ENCODE measurements at regions not wholly inside any gene's neighbourhood (a gene's known extent, or its start where the extent isn't known, plus 50 kb on each side); places are given as distances from the start of the nearest gene placed in this dataset.
"Not testable (repeated sequence)": the region's sequence is repeated elsewhere in the genome, so short reads cannot be mapped to it uniquely, and the experiment has no call there.

DNA sequence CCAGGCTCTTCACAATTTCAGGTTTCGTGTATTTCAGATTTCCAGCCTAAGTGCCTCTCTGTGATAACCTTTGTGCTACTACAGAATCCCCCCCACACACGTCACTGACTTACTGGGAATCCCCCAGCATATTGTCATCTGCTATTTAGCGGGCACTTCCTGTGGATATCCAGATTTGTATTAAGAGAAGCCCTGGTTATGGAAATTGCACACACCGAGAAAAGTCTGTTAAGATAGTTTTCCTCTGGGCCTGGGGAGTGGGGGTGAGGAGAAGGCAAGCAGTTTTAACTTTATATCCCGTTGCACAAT is 269.9 kb downstream of the MED10 start:
- no peak overlapping the region for H3K27ac ChIP-seq (ENCODE audit: low read depth, low read length)
- H3K4me1 ChIP-seq (ENCODE audit: control insufficient read depth in 3 of 3, insufficient read depth in 3 of 3, low read length in 3 of 3), result no peaks in the 10 kb centered on the region

DNA sequence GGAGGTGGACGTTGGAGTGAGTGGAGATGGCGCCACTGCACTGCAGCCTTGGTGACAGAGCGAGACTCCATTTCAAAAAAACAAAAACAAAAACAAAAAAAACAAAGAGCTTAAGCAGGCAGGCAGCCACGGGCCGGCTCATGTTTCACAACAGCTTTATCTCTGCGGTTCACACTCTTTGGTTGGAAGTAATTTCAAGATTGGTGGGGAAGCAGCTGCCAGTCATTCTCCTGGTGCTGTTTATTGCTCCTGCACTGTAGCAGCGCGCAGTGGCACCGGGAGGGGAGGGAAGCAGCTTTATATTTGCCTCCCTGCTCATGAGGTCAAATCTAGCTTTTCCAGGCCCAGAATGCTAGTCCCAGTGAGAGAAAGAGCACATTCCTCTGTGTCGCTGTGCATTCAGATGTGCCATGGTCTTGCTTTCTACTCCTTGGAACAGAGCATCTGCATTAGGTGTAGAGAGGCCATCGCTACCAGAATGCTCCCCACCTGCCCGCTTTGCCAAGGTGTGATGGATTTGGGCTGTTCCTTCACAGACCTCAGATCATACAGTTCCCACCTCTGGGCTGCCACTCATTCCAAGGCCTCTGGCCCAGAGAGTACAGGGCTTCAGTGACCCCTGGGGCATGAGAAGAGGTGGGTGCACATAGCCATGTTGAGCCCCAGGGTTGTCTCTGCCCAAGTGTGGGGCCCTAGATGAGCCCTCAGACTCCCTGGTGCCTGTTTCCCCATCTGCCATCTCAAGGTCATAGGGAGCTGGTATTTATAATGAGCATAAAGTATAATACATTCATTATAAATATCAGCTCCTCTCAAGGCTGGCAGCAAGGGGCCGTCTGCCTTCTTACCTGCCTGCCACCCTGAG is 270.4 kb downstream of the MED10 start:
- Histone ChIP-seq H3K4me1 (ENCODE audit: control insufficient read depth in 3 of 3, insufficient read depth in 3 of 3, low read length in 3 of 3) (no peaks in the 10 kb centered on the region), H3K4me3 (ENCODE audit: low read length in 3 of 3) (no peak overlapping the region), H3K9ac (ENCODE audit: low read depth in 1 of 3, low read length in 3 of 3) (no peak overlapping the region), H3K36me3 (ENCODE audit: control insufficient read depth in 3 of 3, insufficient read depth in 3 of 3, low read length in 3 of 3) (no peaks in the 10 kb centered on the region), H3K27ac (ENCODE audit: low read depth, low read length) (no peak overlapping the region), H3K9me3 (ENCODE audit: control insufficient read depth in 3 of 3, low read length in 3 of 3) (no peaks in the 10 kb centered on the region), H3K27me3 (ENCODE audit: control insufficient read depth in 3 of 3, insufficient read depth in 3 of 3, low read length in 3 of 3) (no peaks in the 10 kb centered on the region)

More for the DNA sequence above, 269.9 kb downstream of the MED10 start:
- no peak overlapping the region for H3K9ac ChIP-seq (ENCODE audit: low read depth in 1 of 3, low read length in 3 of 3)
- H3K4me3 ChIP-seq (ENCODE audit: low read length in 3 of 3), result no peak overlapping the region
- no peaks in the 10 kb centered on the region for H3K27me3 ChIP-seq (ENCODE audit: control insufficient read depth in 3 of 3, insufficient read depth in 3 of 3, low read length in 3 of 3)
- no peaks in the 10 kb centered on the region for H3K36me3 ChIP-seq (ENCODE audit: control insufficient read depth in 3 of 3, insufficient read depth in 3 of 3, low read length in 3 of 3)
- H3K9me3 ChIP-seq (ENCODE audit: control insufficient read depth in 3 of 3, low read length in 3 of 3), result no peaks in the 10 kb centered on the region

DNA sequence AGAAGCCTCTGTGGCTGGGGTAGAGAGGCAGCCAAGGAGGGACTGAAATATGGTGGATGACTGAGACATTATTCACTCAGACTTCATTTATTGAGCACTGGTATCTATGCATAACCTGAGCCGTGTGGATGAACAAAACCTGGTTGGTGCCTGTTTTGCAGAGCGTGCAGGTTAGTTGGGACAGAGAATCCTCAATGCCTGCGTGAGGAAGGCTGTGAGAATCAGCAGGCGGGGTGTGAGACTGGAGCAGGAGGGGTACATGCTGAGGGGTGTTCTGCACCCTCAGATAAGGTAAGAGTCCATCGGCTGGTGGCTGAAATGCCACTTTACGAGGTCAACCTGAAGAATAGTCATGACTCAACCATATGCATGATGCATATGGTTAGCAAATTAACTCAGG is 271.6 kb downstream of the MED10 start:
- Histone ChIP-seq H3K4me1 (ENCODE audit: control insufficient read depth in 3 of 3, insufficient read depth in 3 of 3, low read length in 3 of 3) (no peaks in the 10 kb centered on the region), H3K36me3 (ENCODE audit: control insufficient read depth in 3 of 3, insufficient read depth in 3 of 3, low read length in 3 of 3) (no peaks in the 10 kb centered on the region), H3K9me3 (ENCODE audit: control insufficient read depth in 3 of 3, low read length in 3 of 3) (no peaks in the 10 kb centered on the region), H3K27ac (ENCODE audit: low read depth, low read length) (no peak overlapping the region), H3K27me3 (ENCODE audit: control insufficient read depth in 3 of 3, insufficient read depth in 3 of 3, low read length in 3 of 3) (no peaks in the 10 kb centered on the region), H3K9ac (ENCODE audit: low read depth in 1 of 3, low read length in 3 of 3) (no peak overlapping the region), H3K4me3 (ENCODE audit: low read length in 3 of 3) (no peak overlapping the region)

DNA sequence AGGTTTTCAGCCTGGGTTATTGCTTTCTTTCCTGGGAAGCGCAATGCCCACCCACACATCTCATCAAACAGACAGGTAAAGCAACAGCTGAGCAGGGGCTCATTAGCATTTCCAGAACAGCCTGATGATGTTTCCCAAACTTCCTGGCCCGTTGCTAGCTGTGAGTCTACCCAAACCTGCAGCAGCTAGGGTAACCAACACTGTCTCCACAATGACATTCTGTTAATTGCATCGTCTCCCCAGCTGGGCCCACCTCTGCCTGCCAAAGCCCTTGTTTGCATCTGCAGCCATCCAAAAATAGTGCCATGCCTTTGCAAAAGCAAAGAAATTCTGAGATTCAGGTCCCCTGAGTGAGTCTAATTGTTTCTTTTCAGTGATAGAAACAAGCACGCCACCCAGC is 273.0 kb downstream of the MED10 start:
- no peaks in the 10 kb centered on the region for H3K4me1 ChIP-seq (ENCODE audit: control insufficient read depth in 3 of 3, insufficient read depth in 3 of 3, low read length in 3 of 3)
- H3K9ac ChIP-seq (ENCODE audit: low read depth in 1 of 3, low read length in 3 of 3), result no peak overlapping the region
- no peak overlapping the region for H3K4me3 ChIP-seq (ENCODE audit: low read length in 3 of 3)
- no peak overlapping the region for H3K27ac ChIP-seq (ENCODE audit: low read depth, low read length)
- H3K9me3 ChIP-seq (ENCODE audit: control insufficient read depth in 3 of 3, low read length in 3 of 3), result no peaks in the 10 kb centered on the region
- H3K27me3 ChIP-seq (ENCODE audit: control insufficient read depth in 3 of 3, insufficient read depth in 3 of 3, low read length in 3 of 3), result no peaks in the 10 kb centered on the region
- H3K36me3 ChIP-seq (ENCODE audit: control insufficient read depth in 3 of 3, insufficient read depth in 3 of 3, low read length in 3 of 3), result no peaks in the 10 kb centered on the region

DNA sequence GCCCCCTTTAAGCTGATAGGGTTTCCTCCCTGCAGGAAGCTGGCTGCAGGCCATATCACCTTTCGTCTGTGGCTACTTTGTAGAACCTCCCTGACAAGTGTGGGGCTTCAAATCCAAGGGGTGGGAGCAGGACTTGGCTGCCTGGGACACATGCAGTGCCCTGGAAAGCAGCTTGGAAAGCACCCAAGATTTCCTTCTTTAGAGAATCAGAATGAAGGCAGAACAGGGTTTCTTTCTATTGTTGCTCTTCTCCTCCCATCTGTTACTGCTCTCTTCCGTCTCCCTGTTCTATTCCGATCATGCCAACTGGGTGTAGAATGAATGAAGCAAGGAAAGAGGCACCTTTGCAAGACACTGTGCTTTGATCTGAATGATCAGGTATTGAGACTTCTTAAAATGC is 282.2 kb downstream of the MED10 start:
- H3K27ac ChIP-seq (ENCODE audit: low read depth, low read length), result no peak overlapping the region
- H3K4me3 ChIP-seq (ENCODE audit: low read length in 3 of 3), result no peak overlapping the region
- H3K9me3 ChIP-seq (ENCODE audit: control insufficient read depth in 3 of 3, low read length in 3 of 3), result no peaks in the 10 kb centered on the region
- no peak overlapping the region for H3K9ac ChIP-seq (ENCODE audit: low read depth in 1 of 3, low read length in 3 of 3)
- no peaks in the 10 kb centered on the region for H3K36me3 ChIP-seq (ENCODE audit: control insufficient read depth in 3 of 3, insufficient read depth in 3 of 3, low read length in 3 of 3)
- H3K4me1 ChIP-seq (ENCODE audit: control insufficient read depth in 3 of 3, insufficient read depth in 3 of 3, low read length in 3 of 3), result no peaks in the 10 kb centered on the region
- H3K27me3 ChIP-seq (ENCODE audit: control insufficient read depth in 3 of 3, insufficient read depth in 3 of 3, low read length in 3 of 3), result no peaks in the 10 kb centered on the region

DNA sequence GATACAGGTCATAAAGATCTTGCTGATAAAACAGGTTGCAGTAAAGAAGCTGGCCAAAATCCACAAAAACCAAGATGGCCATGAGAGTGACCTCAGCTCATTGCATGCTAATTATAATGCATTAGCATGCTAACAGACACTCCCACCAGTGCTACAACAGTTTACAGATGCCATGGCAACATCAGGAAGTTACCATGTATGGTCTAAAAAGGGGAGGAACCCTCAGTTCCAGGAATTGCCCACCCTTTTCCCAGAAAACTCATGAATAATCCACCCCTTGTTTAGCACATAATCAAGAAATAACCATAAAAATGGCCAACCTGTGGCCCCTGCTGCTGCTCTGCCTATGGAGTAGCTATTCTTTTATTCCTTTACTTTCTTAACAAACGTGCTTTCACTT is 284.2 kb downstream of the MED10 start:
- not testable (repeated sequence) for H3K27me3 ChIP-seq (ENCODE audit: control insufficient read depth in 3 of 3, insufficient read depth in 3 of 3, low read length in 3 of 3); H3K9me3 ChIP-seq (ENCODE audit: control insufficient read depth in 3 of 3, low read length in 3 of 3); H3K4me1 ChIP-seq (ENCODE audit: control insufficient read depth in 3 of 3, insufficient read depth in 3 of 3, low read length in 3 of 3); H3K27ac ChIP-seq (ENCODE audit: low read depth, low read length); H3K9ac ChIP-seq (ENCODE audit: low read depth in 1 of 3, low read length in 3 of 3); H3K36me3 ChIP-seq (ENCODE audit: control insufficient read depth in 3 of 3, insufficient read depth in 3 of 3, low read length in 3 of 3); H3K4me3 ChIP-seq (ENCODE audit: low read length in 3 of 3)

DNA sequence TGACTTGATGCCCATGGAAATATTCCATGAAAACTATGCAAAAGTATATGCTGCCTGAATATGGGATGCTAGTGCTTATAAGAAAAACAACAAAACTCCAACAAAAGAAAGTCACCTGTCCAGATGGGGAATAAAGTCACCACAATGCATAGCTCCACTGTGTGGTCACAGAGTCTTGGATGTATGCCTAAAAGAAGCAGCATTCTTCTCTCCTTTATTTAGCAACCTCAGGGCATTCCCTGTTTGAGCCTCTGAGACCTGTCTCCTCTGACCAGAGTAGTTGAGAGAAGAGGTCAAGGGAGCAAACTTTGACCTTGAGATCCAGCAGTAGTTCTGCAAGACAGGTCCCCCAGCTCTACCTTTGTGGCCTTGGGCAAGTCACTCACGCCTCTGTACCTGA is 287.5 kb downstream of the MED10 start:
- no peak overlapping the region for H3K27ac ChIP-seq (ENCODE audit: low read depth, low read length)
- peaks cover 0 to 3% (median 0%) of the 10 kb centered on the region in 3 donors for H3K27me3 ChIP-seq (ENCODE audit: control insufficient read depth in 3 of 3, insufficient read depth in 3 of 3, low read length in 3 of 3)
- no peak overlapping the region for H3K4me3 ChIP-seq (ENCODE audit: low read length in 3 of 3)
- H3K36me3 ChIP-seq (ENCODE audit: control insufficient read depth in 3 of 3, insufficient read depth in 3 of 3, low read length in 3 of 3), result no peaks in the 10 kb centered on the region
- H3K9me3 ChIP-seq (ENCODE audit: control insufficient read depth in 3 of 3, low read length in 3 of 3), result no peaks in the 10 kb centered on the region
- H3K4me1 ChIP-seq (ENCODE audit: control insufficient read depth in 3 of 3, insufficient read depth in 3 of 3, low read length in 3 of 3), result no peaks in the 10 kb centered on the region
- H3K9ac ChIP-seq (ENCODE audit: low read depth in 1 of 3, low read length in 3 of 3), result no peak overlapping the region

DNA sequence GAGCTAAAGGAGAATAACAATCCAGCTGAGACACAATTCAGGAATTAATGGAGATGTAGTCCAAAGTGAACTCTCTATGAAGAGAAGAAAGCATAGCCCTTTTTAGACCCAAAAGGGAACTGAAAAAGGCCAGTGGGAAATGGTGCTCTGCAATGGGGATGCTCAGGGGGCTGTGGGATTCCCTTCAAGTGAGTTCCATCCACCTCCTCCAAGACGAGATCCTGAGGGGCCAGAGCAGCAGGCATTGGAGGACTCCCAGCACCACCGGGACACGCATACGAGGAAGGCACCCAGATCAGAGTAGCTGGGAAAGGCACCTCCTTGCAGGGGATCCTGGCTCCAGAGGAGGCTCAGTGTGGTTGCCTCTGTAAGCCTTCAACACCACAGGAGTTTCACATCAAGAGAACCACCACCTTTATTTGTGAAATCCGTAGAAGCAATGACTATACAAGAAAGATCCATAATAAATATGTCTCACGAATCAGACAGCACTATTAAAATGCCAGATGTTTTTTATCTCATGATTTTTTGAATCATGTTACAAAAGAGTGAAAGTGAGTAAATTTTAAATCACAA is 288.2 kb downstream of the MED10 start:
- no peak overlapping the region for H3K27ac ChIP-seq (ENCODE audit: low read depth, low read length)
- no peak overlapping the region for H3K4me3 ChIP-seq (ENCODE audit: low read length in 3 of 3)
- H3K9me3 ChIP-seq (ENCODE audit: control insufficient read depth in 3 of 3, low read length in 3 of 3), result no peaks in the 10 kb centered on the region
- no peaks in the 10 kb centered on the region for H3K4me1 ChIP-seq (ENCODE audit: control insufficient read depth in 3 of 3, insufficient read depth in 3 of 3, low read length in 3 of 3)
- peaks cover 0 to 3% (median 0%) of the 10 kb centered on the region in 3 donors for H3K27me3 ChIP-seq (ENCODE audit: control insufficient read depth in 3 of 3, insufficient read depth in 3 of 3, low read length in 3 of 3)
- no peak overlapping the region for H3K9ac ChIP-seq (ENCODE audit: low read depth in 1 of 3, low read length in 3 of 3)
- no peaks in the 10 kb centered on the region for H3K36me3 ChIP-seq (ENCODE audit: control insufficient read depth in 3 of 3, insufficient read depth in 3 of 3, low read length in 3 of 3)

DNA sequence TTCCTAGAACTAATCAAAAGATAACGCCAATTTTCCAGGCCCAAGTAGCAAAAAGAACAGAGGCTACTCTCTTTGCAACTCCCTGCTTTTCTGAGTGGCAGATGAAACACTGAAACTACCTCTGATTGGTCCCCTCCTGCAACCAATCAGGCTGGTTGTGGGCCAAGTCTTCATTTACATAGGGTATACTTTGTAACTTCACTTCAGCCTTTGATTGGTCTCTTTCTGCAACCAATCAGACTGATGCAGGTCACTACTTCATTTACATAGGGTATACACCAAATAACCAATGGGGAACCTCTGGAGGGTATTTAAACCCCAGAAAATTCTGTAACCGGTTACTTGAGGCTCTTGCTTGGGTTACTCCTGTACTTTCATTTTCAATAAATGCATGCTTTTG is 289.6 kb downstream of the MED10 start:
- no peaks in the 10 kb centered on the region for H3K4me1 ChIP-seq (ENCODE audit: control insufficient read depth in 3 of 3, insufficient read depth in 3 of 3, low read length in 3 of 3)
- H3K4me3 ChIP-seq (ENCODE audit: low read length in 3 of 3), result no peak overlapping the region
- H3K36me3 ChIP-seq (ENCODE audit: control insufficient read depth in 3 of 3, insufficient read depth in 3 of 3, low read length in 3 of 3), result no peaks in the 10 kb centered on the region
- no peak overlapping the region for H3K27ac ChIP-seq (ENCODE audit: low read depth, low read length)
- peaks cover 0 to 3% (median 0%) of the 10 kb centered on the region in 3 donors for H3K27me3 ChIP-seq (ENCODE audit: control insufficient read depth in 3 of 3, insufficient read depth in 3 of 3, low read length in 3 of 3)
- H3K9me3 ChIP-seq (ENCODE audit: control insufficient read depth in 3 of 3, low read length in 3 of 3), result no peaks in the 10 kb centered on the region
- no peak overlapping the region for H3K9ac ChIP-seq (ENCODE audit: low read depth in 1 of 3, low read length in 3 of 3)

DNA sequence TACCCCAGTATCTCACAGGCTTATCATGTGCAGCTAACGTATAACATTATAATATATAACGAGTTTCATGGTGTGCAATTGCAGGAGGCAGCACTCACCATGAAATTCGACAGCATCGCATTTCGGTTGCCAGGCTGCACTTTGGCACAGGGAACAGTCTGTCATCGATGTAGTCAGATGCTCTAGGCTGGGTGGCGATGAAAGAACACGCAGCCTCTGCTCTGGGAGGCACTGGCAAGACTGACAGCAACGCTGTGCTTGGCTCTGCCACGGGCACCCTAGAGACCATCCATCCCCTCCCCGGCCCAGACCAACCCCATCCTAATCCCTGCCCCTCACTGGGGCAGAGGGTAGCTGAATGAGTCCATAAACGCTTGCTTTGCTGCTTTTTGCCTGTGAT is 290.8 kb downstream of the MED10 start:
- Histone ChIP-seq H3K36me3 (ENCODE audit: control insufficient read depth in 3 of 3, insufficient read depth in 3 of 3, low read length in 3 of 3) (no peaks in the 10 kb centered on the region), H3K27ac (ENCODE audit: low read depth, low read length) (no peak overlapping the region), H3K9me3 (ENCODE audit: control insufficient read depth in 3 of 3, low read length in 3 of 3) (no peaks in the 10 kb centered on the region), H3K4me1 (ENCODE audit: control insufficient read depth in 3 of 3, insufficient read depth in 3 of 3, low read length in 3 of 3) (no peaks in the 10 kb centered on the region), H3K9ac (ENCODE audit: low read depth in 1 of 3, low read length in 3 of 3) (no peak overlapping the region), H3K4me3 (ENCODE audit: low read length in 3 of 3) (no peak overlapping the region), H3K27me3 (ENCODE audit: control insufficient read depth in 3 of 3, insufficient read depth in 3 of 3, low read length in 3 of 3) (peaks cover 0 to 3% (median 0%) of the 10 kb centered on the region in 3 donors)

Measured in skeletal muscle tissue (tissue), 3 donors.